ENCODE measurements at regions not wholly inside any gene's neighbourhood (a gene's known extent, or its start where the extent isn't known, plus 50 kb on each side); places are given as distances from the start of the nearest gene placed in this dataset.

- Histone ChIP-seq H3K4me1 (replicated peaks; ENCODE audit: insufficient read depth) (no peaks in the 10 kb centered on the region), H3K4me3 (no peak overlapping the region), H4K20me1 (ENCODE audit: insufficient read depth) (no peaks in the 10 kb centered on the region), H3K27me3 (ENCODE audit: insufficient read depth, low read depth) (no peaks in the 10 kb centered on the region), H3F3A (ENCODE audit: insufficient read depth, low read depth) (no peaks in the 10 kb centered on the region), H3K9me3 (ENCODE audit: insufficient read depth, low read depth) (no peaks in the 10 kb centered on the region), H2AFZ (no peak overlapping the region), H3K9me2 (ENCODE audit: insufficient read depth) (no peaks in the 10 kb centered on the region), H3K36me3 (ENCODE audit: low read depth) (no peaks in the 10 kb centered on the region), H3K27ac (no peak overlapping the region), H3K79me2 (ENCODE audit: low read depth) (no peaks in the 10 kb centered on the region), H3K4me2 (no peak overlapping the region)
- TF ChIP-seq CTCF (conservative IDR thresholded peaks at IDR 0.05) (no peak), EZH2 (IDR thresholded peaks at IDR 0.05; ENCODE audit: low read depth) (no peak)
- no peak for DNase-seq
- BruUV-seq (replicated peaks) = no TSS peak
- ChIA-PET POLR2A (ENCODE audit: unreplicated experiment) (no interaction called here), CTCF (no interaction called here)
- intact Hi-C loops (cut with micrococcal nuclease; ENCODE audit: unreplicated experiment) = no loop called here
These were observed 440.0 kb downstream of the TUSC7 start for GRCh38 chr3:117149584-117149983.

- no peak for DNase-seq
- CTCF ChIA-PET = no interaction called here
These were observed 441.0 kb downstream of the TUSC7 start for GRCh38 chr3:117150628-117151027.

GRCh38 chr3:117160176-117160575 lies 450.6 kb downstream of the TUSC7 start:
- H2AFZ ChIP-seq = no peak overlapping the region
- no peaks in the 10 kb centered on the region for H3K4me1 ChIP-seq (replicated peaks; ENCODE audit: insufficient read depth)
- no peak overlapping the region for H3K4me3 ChIP-seq
- TF ChIP-seq CTCF (conservative IDR thresholded peaks at IDR 0.05) = no peak
- TF ChIP-seq EZH2 (IDR thresholded peaks at IDR 0.05; ENCODE audit: low read depth) = no peak
- H3K79me2 ChIP-seq (ENCODE audit: low read depth) = no peaks in the 10 kb centered on the region
- DNase-seq = no peak
- H3K9me2 ChIP-seq (ENCODE audit: insufficient read depth) = no peaks in the 10 kb centered on the region
- no peaks in the 10 kb centered on the region for H4K20me1 ChIP-seq (ENCODE audit: insufficient read depth)
- intact Hi-C loops (cut with micrococcal nuclease; ENCODE audit: unreplicated experiment) = no loop called here
- H3K4me2 ChIP-seq = no peak overlapping the region
- CTCF ChIA-PET = no interaction called here
- no peaks in the 10 kb centered on the region for H3K36me3 ChIP-seq (ENCODE audit: low read depth)
- H3K27ac ChIP-seq = no peak overlapping the region
- no peaks in the 10 kb centered on the region for H3F3A ChIP-seq (ENCODE audit: insufficient read depth, low read depth)
- H3K9me3 ChIP-seq (ENCODE audit: insufficient read depth, low read depth) = no peaks in the 10 kb centered on the region
- H3K27me3 ChIP-seq (ENCODE audit: insufficient read depth, low read depth) = no peaks in the 10 kb centered on the region
- POLR2A ChIA-PET (ENCODE audit: unreplicated experiment) = no interaction called here
- BruUV-seq (replicated peaks) = no TSS peak

More at GRCh38 chr3:117150628-117151027, 441.0 kb downstream of the TUSC7 start:
- Histone ChIP-seq H2AFZ (no peak overlapping the region), H3F3A (ENCODE audit: insufficient read depth, low read depth) (no peaks in the 10 kb centered on the region), H3K27me3 (ENCODE audit: insufficient read depth, low read depth) (no peaks in the 10 kb centered on the region), H3K4me3 (no peak overlapping the region), H3K27ac (no peak overlapping the region), H4K20me1 (ENCODE audit: insufficient read depth) (no peaks in the 10 kb centered on the region), H3K79me2 (ENCODE audit: low read depth) (no peaks in the 10 kb centered on the region), H3K9me2 (ENCODE audit: insufficient read depth) (no peaks in the 10 kb centered on the region), H3K4me1 (replicated peaks; ENCODE audit: insufficient read depth) (no peaks in the 10 kb centered on the region), H3K9me3 (ENCODE audit: insufficient read depth, low read depth) (no peaks in the 10 kb centered on the region), H3K4me2 (no peak overlapping the region), H3K36me3 (ENCODE audit: low read depth) (no peaks in the 10 kb centered on the region)
- intact Hi-C loops (cut with micrococcal nuclease; ENCODE audit: unreplicated experiment) = no loop called here
- BruUV-seq (replicated peaks) = no TSS peak
- no peak for TF ChIP-seq EZH2 (IDR thresholded peaks at IDR 0.05; ENCODE audit: low read depth)
- TF ChIP-seq CTCF (conservative IDR thresholded peaks at IDR 0.05) = no peak
- POLR2A ChIA-PET (ENCODE audit: unreplicated experiment) = no interaction called here

Data from PC-9 (cell line).